ENCODE measurements at regions not wholly inside any gene's neighbourhood (a gene's known extent, or its start where the extent isn't known, plus 50 kb on each side); places are given as distances from the start of the nearest gene placed in this dataset.

GRCh38 chr13:33636955-33637670 is 180.8 kb upstream of the RFC3 start:
- Histone ChIP-seq H3K27ac (ENCODE audit: low read length, poor library complexity, severe bottlenecking) (peak overlapping the region; percentile 43), H3K4me1 (ENCODE audit: control insufficient read depth, insufficient read depth, low read depth, low read length) (peaks cover 6% of the 10 kb centered on the region), H2BK120ac (ENCODE audit: low read depth, low read length) (no peak overlapping the region), H2AFZ (ENCODE audit: low read depth, low read length) (no peak overlapping the region), H3K14ac (ENCODE audit: low read length in 2 of 2) (no peak overlapping the region), H3K9ac (ENCODE audit: low read length) (peak overlapping the region; percentile 7), H2BK5ac (ENCODE audit: low read depth, low read length, poor library complexity, severe bottlenecking) (no peak overlapping the region), H3K23ac (ENCODE audit: low read length in 2 of 2) (no peak overlapping the region), H2AK5ac (ENCODE audit: low read length, severe bottlenecking) (no peak overlapping the region), H3K9me3 (ENCODE audit: control insufficient read depth, low read length) (no peaks in the 10 kb centered on the region), H3K4ac (ENCODE audit: low read depth in 1 of 2, low read length in 2 of 2) (no peak overlapping the region), H3K27me3 (ENCODE audit: control insufficient read depth in 1 of 2, insufficient read depth in 1 of 2, low read length in 2 of 2) (no peaks in the 10 kb centered on the region), H4K8ac (ENCODE audit: low read length) (no peak overlapping the region), H3K79me1 (replicated peaks; ENCODE audit: low read length, poor library complexity, severe bottlenecking) (no peaks in the 10 kb centered on the region), H3K4me3 (ENCODE audit: insufficient read depth in 1 of 2, low read depth in 1 of 2, low read length in 2 of 2) (no peak overlapping the region), H2BK15ac (ENCODE audit: low read depth, poor library complexity, severe bottlenecking) (no peak overlapping the region), H3K18ac (ENCODE audit: low read depth in 1 of 2, low read length in 2 of 2) (no peak overlapping the region), H3K4me2 (ENCODE audit: low read length, poor library complexity, severe bottlenecking) (no peak overlapping the region), H2BK12ac (ENCODE audit: low read length in 2 of 2) (no peak overlapping the region), H3K36me3 (ENCODE audit: control insufficient read depth in 1 of 2, insufficient read depth in 2 of 2, low read depth in 1 of 2, low read length in 2 of 2) (no peaks in the 10 kb centered on the region), H4K91ac (ENCODE audit: low read length) (no peak overlapping the region)
- no peak for DNase-seq
- WGBS: 90% methylated on average over 3 of the region's 3 CpGs

DNA sequence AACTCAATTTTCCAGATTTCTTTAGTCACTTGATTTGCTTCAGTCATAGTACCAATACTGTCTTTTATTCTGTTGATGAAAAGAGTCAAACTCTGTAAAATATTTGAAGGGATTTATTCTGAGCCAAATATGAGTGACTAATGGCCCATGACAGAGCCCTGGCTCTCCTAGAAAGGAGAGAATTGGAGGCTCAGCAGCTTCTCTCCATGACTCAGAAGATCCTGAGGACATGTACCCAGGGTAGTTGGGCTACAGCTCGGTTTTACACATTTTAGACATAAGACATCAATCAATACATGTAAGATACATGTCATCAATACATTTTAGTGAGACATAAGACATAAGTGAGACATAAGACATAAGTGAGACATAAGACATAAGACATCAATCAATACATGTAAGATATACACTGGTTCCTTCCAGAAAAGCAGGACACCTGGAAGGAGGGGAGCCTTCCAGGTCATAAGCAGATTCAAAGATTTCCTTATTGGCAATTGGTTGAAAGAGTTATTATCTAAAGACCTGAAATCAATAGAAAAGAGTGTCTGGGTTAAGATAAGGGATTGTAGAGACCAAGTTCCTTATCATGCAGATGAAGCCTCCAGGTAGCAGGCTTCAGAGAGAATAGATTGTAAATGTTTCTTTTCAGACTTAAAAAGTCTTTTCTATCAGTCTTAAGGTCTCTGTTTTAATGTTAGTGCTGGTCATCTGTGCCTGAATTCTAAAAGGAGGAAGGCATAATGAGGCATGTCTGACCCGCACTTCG is 179.8 kb upstream of the RFC3 start:
- Histone ChIP-seq H2BK12ac (ENCODE audit: low read length in 2 of 2) (no peak overlapping the region), H2AK5ac (ENCODE audit: low read length, severe bottlenecking) (no peak overlapping the region), H2BK120ac (ENCODE audit: low read depth, low read length) (no peak overlapping the region), H3K4me3 (ENCODE audit: insufficient read depth in 1 of 2, low read depth in 1 of 2, low read length in 2 of 2) (no peak overlapping the region), H3K18ac (ENCODE audit: low read depth in 1 of 2, low read length in 2 of 2) (peak overlapping the region; percentile 49 to 61), H2AFZ (ENCODE audit: low read depth, low read length) (no peak overlapping the region), H4K91ac (ENCODE audit: low read length) (no peak overlapping the region), H2BK15ac (ENCODE audit: low read depth, poor library complexity, severe bottlenecking) (no peak overlapping the region), H3K27ac (ENCODE audit: low read length, poor library complexity, severe bottlenecking) (no peak overlapping the region), H3K4me2 (ENCODE audit: low read length, poor library complexity, severe bottlenecking) (no peak overlapping the region), H3K27me3 (ENCODE audit: control insufficient read depth in 1 of 2, insufficient read depth in 1 of 2, low read length in 2 of 2) (no peaks in the 10 kb centered on the region), H3K4ac (ENCODE audit: low read depth in 1 of 2, low read length in 2 of 2) (no peak overlapping the region), H4K8ac (ENCODE audit: low read length) (no peak overlapping the region), H2BK5ac (ENCODE audit: low read depth, low read length, poor library complexity, severe bottlenecking) (no peak overlapping the region), H3K9me3 (ENCODE audit: control insufficient read depth, low read length) (no peaks in the 10 kb centered on the region), H3K36me3 (ENCODE audit: control insufficient read depth in 1 of 2, insufficient read depth in 2 of 2, low read depth in 1 of 2, low read length in 2 of 2) (no peaks in the 10 kb centered on the region), H3K9ac (ENCODE audit: low read length) (peak overlapping the region; percentile 38), H3K79me1 (replicated peaks; ENCODE audit: low read length, poor library complexity, severe bottlenecking) (no peaks in the 10 kb centered on the region), H3K14ac (ENCODE audit: low read length in 2 of 2) (no peak overlapping the region), H3K23ac (ENCODE audit: low read length in 2 of 2) (no peak overlapping the region), H3K4me1 (ENCODE audit: control insufficient read depth, insufficient read depth, low read depth, low read length) (peaks cover 12% of the 10 kb centered on the region)
- peak; percentile 37 for DNase-seq
- WGBS: 79% methylated on average over 2 of the region's 3 CpGs

DNA sequence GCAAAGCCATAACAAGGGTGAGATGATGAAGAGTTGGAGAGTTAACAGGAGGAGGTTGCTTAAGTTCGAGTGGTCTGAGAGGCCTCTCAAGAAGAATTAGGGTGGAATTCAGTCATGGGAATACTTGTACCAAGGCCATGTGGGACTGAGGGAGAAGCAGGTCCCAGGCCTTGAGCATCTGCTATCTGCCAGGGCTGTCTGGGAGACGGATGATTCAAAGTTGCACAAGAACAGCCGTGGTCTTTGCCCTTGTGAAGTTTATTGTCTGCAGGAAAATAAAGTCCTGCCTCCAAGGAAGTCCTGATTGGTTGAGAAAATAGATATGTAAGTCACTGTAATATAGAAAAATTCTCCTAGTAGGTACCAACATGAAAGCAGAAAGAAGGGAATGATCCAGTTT is 178.8 kb upstream of the RFC3 start:
- peak; percentile 94 for DNase-seq
- 2% methylated on average over 3 of the region's 3 CpGs for WGBS

DNA sequence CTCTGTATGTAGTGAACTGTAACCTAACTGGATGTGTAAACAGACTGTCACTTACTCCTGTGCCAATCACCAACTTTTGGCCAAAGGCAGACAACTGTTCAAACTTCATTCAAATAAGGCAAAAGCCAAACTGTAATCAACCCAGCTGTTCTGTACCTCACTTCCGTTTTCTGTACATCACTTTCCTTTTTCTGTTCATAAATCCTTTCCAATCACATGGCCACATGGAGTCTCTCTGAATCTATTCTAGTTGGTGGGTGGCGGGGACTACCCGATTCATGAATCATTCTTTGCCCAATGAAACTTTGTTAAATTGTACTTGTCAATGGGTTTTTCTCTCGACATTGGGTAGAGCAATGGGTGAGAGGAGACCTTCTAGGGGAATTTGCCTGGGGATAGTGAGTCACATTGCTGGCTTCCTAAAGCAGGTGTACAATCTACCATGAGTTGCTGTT is 178.3 kb upstream of the RFC3 start:
- Histone ChIP-seq H3K4ac (ENCODE audit: low read depth in 1 of 2, low read length in 2 of 2) (peak overlapping the region in 1 of 2 experiments; percentile 2), H3K14ac (ENCODE audit: low read length in 2 of 2) (no peak overlapping the region), H3K4me2 (ENCODE audit: low read length, poor library complexity, severe bottlenecking) (no peak overlapping the region)

More for the DNA sequence above, 178.8 kb upstream of the RFC3 start:
- Histone ChIP-seq H2BK15ac (ENCODE audit: low read depth, poor library complexity, severe bottlenecking) (no peak overlapping the region), H3K9me3 (ENCODE audit: control insufficient read depth, low read length) (no peaks in the 10 kb centered on the region), H3K23ac (ENCODE audit: low read length in 2 of 2) (no peak overlapping the region), H3K4me3 (ENCODE audit: insufficient read depth in 1 of 2, low read depth in 1 of 2, low read length in 2 of 2) (no peak overlapping the region), H3K14ac (ENCODE audit: low read length in 2 of 2) (no peak overlapping the region), H2BK12ac (ENCODE audit: low read length in 2 of 2) (no peak overlapping the region), H3K18ac (ENCODE audit: low read depth in 1 of 2, low read length in 2 of 2) (no peak overlapping the region), H3K4me2 (ENCODE audit: low read length, poor library complexity, severe bottlenecking) (no peak overlapping the region), H3K27me3 (ENCODE audit: control insufficient read depth in 1 of 2, insufficient read depth in 1 of 2, low read length in 2 of 2) (no peaks in the 10 kb centered on the region), H2AK5ac (ENCODE audit: low read length, severe bottlenecking) (no peak overlapping the region), H3K4ac (ENCODE audit: low read depth in 1 of 2, low read length in 2 of 2) (no peak overlapping the region), H2BK120ac (ENCODE audit: low read depth, low read length) (no peak overlapping the region), H3K9ac (ENCODE audit: low read length) (no peak overlapping the region), H3K4me1 (ENCODE audit: control insufficient read depth, insufficient read depth, low read depth, low read length) (peaks cover 13% of the 10 kb centered on the region), H4K91ac (ENCODE audit: low read length) (no peak overlapping the region), H3K27ac (ENCODE audit: low read length, poor library complexity, severe bottlenecking) (no peak overlapping the region), H3K79me1 (replicated peaks; ENCODE audit: low read length, poor library complexity, severe bottlenecking) (no peaks in the 10 kb centered on the region), H3K36me3 (ENCODE audit: control insufficient read depth in 1 of 2, insufficient read depth in 2 of 2, low read depth in 1 of 2, low read length in 2 of 2) (no peaks in the 10 kb centered on the region), H2BK5ac (ENCODE audit: low read depth, low read length, poor library complexity, severe bottlenecking) (no peak overlapping the region), H4K8ac (ENCODE audit: low read length) (no peak overlapping the region), H2AFZ (ENCODE audit: low read depth, low read length) (no peak overlapping the region)

More for the DNA sequence above, 178.3 kb upstream of the RFC3 start:
- H3K23ac ChIP-seq (ENCODE audit: low read length in 2 of 2): no peak overlapping the region
- no peak overlapping the region for H4K91ac ChIP-seq (ENCODE audit: low read length)
- peaks cover 11% of the 10 kb centered on the region for H3K4me1 ChIP-seq (ENCODE audit: control insufficient read depth, insufficient read depth, low read depth, low read length)
- H4K8ac ChIP-seq (ENCODE audit: low read length): no peak overlapping the region
- no peaks in the 10 kb centered on the region for H3K9me3 ChIP-seq (ENCODE audit: control insufficient read depth, low read length)
- peak overlapping the region; percentile 40 to 52 for H2BK12ac ChIP-seq (ENCODE audit: low read length in 2 of 2)
- no peak overlapping the region for H3K4me3 ChIP-seq (ENCODE audit: insufficient read depth in 1 of 2, low read depth in 1 of 2, low read length in 2 of 2)
- peak overlapping the region in 1 of 2 experiments; percentile 14 for H3K18ac ChIP-seq (ENCODE audit: low read depth in 1 of 2, low read length in 2 of 2)
- H3K36me3 ChIP-seq (ENCODE audit: control insufficient read depth in 1 of 2, insufficient read depth in 2 of 2, low read depth in 1 of 2, low read length in 2 of 2): no peaks in the 10 kb centered on the region
- no peak overlapping the region for H3K9ac ChIP-seq (ENCODE audit: low read length)
- no peak overlapping the region for H3K27ac ChIP-seq (ENCODE audit: low read length, poor library complexity, severe bottlenecking)
- no peaks in the 10 kb centered on the region for H3K27me3 ChIP-seq (ENCODE audit: control insufficient read depth in 1 of 2, insufficient read depth in 1 of 2, low read length in 2 of 2)
- H3K79me1 ChIP-seq (replicated peaks; ENCODE audit: low read length, poor library complexity, severe bottlenecking): no peaks in the 10 kb centered on the region
- WGBS: 87% methylated on average over 4 of the region's 4 CpGs
- no peak overlapping the region for H2AK5ac ChIP-seq (ENCODE audit: low read length, severe bottlenecking)
- H2BK15ac ChIP-seq (ENCODE audit: low read depth, poor library complexity, severe bottlenecking): no peak overlapping the region
- H2BK5ac ChIP-seq (ENCODE audit: low read depth, low read length, poor library complexity, severe bottlenecking): no peak overlapping the region
- no peak overlapping the region for H2AFZ ChIP-seq (ENCODE audit: low read depth, low read length)
- DNase-seq: no peak
- H2BK120ac ChIP-seq (ENCODE audit: low read depth, low read length): peak overlapping the region; percentile 50
